ENCODE measurements at regions not wholly inside any gene's neighbourhood (a gene's known extent, or its start where the extent isn't known, plus 50 kb on each side); places are given as distances from the start of the nearest gene placed in this dataset.

- Histone ChIP-seq H3K27me3 (ENCODE audit: insufficient read depth) (no peaks in the 10 kb centered on the region), H3K4me2 (no peak overlapping the region), H3K27ac (ENCODE audit: low read depth) (no peak overlapping the region), H3K4me1 (ENCODE audit: insufficient read depth) (no peaks in the 10 kb centered on the region), H3K9me2 (ENCODE audit: insufficient read depth) (no peaks in the 10 kb centered on the region), H2AFZ (no peak overlapping the region), H3K79me2 (replicated peaks; ENCODE audit: insufficient read depth) (no peaks in the 10 kb centered on the region), H3K36me3 (ENCODE audit: insufficient read depth) (no peaks in the 10 kb centered on the region), H4K20me1 (replicated peaks; ENCODE audit: insufficient read depth) (no peaks in the 10 kb centered on the region), H3F3A (replicated peaks; ENCODE audit: low read depth) (no peaks in the 10 kb centered on the region), H3K4me3 (no peak overlapping the region)
- Mint-ChIP-seq H3K36me3 (ENCODE audit: low read depth) (peaks cover 2% of the 10 kb centered on the region; the same call in 1 of the 3 replicates), H3K27me3 (ENCODE audit: insufficient read depth, low read depth, poor library complexity) (no peaks in the 10 kb centered on the region), H3K27ac (no peak overlapping the region), H3K4me1 (no peaks in the 10 kb centered on the region), H3K9me3 (peaks cover 5% of the 10 kb centered on the region; the same call in 2 of the 3 replicates), H3K4me3 (no peak overlapping the region)
- DNase-seq (ENCODE audit: low spot score) (no peak), ATAC-seq (no peak)
- no peak for TF ChIP-seq ETS1 (IDR thresholded peaks at IDR 0.05)
- no peak for TF ChIP-seq ZNF114 (CRISPR knock-in tag; IDR thresholded peaks at IDR 0.05)
- no peak for TF ChIP-seq ZNF462 (CRISPR knock-in tag; IDR thresholded peaks at IDR 0.05)
- no peak for TF ChIP-seq CTCF (conservative IDR thresholded peaks at IDR 0.05; ENCODE audit: low read depth in 2 of 2)
- TF ChIP-seq REST (IDR thresholded peaks at IDR 0.05; ENCODE audit: unreplicated experiment): no peak
- TF ChIP-seq NANOG (IDR thresholded peaks at IDR 0.05; ENCODE audit: borderline replicate concordance): no peak
- TF ChIP-seq EZH2 (IDR thresholded peaks at IDR 0.05; ENCODE audit: low read depth, unreplicated experiment): no peak
These were observed 536.7 kb downstream of the FLRT2 start for GRCh38 chr14:86066651-86067050.

Data from GM23338 (cell line).